Anterior cingulate cortex (tissue), 58 donors: ENCODE measurements at regions not wholly inside any gene's neighbourhood (a gene's known extent, or its start where the extent isn't known, plus 50 kb on each side); places are given as distances from the start of the nearest gene placed in this dataset.
A peak's percentile ranks its signal among the peaks of the same experiment; 100 is the strongest.
"Not testable (repeated sequence)": the region's sequence is repeated elsewhere in the genome, so short reads cannot be mapped to it uniquely, and the experiment has no call there.

Experiments used
- DNase-seq, 58 donors: peaks; one replicate each; lab custom pipeline; 2025; lab: John Stamatoyannopoulos, UW

DNA sequence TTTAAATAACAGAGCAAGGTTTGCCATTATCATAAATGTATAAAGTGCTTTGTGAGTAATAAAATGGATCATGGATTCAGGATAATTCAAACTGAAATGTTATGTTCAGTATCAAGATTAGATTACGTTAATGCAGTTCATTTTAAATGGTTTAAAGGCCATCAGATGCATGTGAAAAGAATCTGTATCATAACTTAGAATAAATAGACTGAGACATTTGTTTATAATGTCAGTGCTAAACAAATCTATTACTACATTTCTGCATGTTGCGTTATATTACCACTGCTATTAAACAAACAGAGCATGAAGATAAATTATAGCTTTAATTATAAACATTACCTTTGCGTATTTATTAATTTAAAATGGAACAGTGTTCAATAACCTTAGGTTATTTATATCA, 160.2 kb downstream of the TOX3 start:
- DNase-seq, result no peak

DNA sequence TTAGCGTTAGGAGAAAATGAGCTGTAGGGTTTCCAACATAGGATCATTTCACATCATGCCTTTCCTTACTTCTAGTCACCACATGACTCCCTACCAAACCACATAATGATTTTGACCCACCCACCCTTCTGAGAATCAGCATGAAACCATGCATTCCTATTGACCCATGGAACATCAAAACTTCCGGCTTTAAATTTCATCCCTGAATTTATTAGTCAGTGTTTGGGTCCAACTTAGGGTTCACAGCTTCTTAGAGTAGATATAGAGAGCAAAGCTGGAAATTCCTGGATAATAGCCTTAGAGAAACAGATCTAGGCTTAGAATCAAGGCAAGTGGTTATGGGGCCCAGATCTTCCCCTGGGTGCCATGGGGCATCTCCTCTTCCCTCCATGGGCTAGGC, 162.6 kb downstream of the TOX3 start:
- no peak for DNase-seq

DNA sequence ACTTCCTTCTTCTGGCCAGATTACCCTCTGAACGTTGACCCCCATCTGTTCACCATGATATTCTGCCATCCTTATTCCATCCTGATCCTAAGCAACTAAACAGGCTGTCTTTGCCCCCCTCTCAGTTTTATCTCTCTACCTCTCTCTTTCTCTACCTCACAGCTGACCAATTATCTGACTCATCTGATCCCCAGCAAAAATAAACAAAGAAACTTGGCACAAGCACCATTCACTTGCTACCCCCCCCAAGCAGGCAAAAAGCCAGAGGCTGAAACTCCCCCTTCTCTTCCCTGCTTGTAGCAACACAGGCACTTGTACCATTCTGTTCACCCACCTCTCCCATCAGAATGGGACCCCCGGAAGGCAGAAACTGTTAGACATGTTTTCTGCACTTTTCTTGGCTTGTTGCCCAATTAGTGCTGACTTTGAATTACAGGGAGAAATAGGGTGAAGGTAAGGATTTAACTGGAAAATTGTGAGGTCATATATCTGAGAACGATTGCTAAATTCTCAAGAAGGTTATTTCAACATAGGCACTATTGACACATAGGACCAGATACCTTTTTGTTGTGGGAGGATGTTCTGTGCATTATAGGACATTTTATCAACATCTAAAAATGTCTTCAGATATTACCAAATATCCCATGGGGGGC, 163.2 kb downstream of the TOX3 start:
- DNase-seq, result no peak

DNA sequence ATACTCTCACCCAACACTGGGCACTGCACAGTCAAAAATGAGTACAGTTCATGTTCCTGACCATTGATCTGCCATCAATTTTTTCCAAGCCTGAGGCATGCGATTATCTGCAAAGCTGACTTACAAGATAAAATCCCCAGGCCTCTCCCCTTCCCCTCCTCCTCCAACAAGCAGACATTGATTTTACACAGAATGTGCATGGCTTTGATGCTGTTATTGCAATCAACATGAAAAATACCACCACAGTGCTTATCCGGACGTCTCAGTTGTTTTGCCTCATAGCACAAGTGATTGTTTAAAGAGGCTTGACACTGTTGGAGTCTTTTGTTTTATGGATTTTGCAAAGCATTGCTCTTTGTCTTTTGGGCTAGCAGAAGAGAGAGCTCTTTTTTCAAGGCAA, 163.8 kb downstream of the TOX3 start:
- no peak for DNase-seq

DNA sequence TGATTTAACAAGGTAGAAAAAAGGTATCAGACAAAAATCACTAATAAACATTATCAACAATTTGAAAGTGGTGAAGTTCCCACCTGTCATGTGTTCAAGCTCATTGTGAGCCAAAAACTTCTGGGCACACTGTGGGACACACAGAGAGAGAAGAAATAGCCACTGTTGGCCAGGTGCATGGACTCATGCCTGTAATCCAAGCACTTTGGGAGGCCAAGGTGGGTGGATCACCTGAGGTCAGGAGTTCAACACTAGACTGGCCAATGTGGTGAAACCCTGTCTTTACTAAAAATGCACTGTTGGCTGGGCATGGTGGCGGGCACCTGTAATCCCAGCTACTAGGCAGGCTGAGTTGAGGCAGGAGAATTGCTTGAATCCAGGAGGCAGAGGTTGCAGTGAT, 167.4 kb downstream of the TOX3 start:
- DNase-seq, result no peak

DNA sequence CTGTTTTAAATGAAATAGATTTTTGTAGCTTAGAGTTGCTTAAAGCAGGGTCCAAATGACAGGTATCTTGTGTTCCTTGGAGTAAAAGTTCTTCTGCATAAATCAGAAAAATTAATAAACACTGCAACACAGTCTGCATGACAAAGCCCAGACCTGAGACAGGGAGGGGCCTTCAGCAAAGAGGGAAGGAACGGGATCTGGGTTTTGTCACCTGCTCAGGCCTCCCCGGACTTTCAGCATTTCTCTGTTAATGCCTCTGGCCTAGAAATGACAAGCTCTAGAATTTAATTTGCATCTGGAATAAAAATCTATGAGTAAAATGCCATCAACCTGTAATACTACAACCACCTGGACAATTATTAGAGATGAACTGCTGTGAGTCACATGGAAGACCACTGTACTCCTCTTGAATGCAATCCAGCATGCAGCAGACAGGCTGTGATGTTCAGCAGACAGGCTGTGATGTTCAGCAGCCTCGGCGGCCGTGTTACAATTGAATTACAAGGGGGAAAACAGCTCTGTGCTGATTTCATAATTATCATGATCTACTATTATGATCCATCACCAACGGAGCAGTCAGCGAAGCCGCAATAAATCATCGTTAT, 170.2 kb downstream of the TOX3 start:
- no peak for DNase-seq

DNA sequence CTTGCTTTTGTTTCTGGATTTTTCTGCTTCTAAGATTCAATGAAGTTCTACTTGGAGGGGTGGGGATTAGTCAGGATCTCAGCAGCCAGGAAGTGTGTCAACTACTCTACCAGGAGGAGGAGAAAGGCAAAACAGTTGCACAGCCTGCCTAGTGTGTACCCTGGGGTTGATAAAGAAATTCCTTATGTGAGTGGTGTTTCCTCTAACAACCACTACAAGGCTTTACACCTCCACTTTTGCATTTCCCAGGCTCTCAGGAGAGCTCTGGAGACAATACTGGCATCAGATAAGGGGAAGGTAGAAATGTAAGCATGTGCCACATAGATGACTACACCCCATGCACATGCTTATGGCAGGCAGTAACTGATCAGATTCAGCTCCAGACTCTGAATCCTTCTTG, 174.6 kb downstream of the TOX3 start:
- DNase-seq, result no peak

DNA sequence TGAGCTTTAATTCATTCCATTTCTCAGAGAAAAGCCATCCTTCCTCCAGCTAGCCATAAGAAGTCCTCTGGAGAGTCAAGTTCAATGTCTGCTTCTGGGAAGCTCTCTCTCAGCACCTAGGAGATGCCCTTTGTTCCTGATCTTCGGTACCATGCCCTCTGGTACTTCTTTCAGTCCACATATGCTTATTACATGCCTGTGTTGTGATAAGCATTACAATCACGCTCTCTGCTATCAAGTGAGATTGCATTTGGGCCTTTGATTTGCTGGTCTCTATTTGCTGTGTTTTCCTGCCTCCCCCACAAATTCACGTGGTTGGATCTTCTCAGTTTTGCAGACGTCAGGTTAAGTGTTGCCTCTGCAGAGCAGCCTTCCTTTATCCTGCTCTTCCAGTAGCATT, 178.1 kb downstream of the TOX3 start:
- no peak for DNase-seq

DNA sequence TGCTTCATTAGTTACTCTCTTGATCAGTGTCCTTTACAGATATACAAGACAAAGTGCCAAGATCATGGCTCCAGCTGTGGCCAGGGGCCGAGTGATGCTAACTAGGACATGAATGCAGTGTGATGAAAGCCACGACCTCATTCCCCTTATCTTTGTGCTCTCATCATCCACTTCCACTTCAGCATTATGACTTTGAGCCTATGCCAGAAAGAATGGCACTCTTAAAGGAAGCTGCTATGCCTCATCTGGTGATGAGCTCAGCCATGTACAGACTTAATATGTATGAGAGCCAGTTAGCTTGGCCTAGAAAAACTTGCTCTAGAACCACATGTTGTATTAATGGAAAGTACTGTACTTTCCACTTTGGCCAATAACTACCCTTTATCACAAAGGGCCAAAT, 179.1 kb downstream of the TOX3 start:
- DNase-seq, result no peak

DNA sequence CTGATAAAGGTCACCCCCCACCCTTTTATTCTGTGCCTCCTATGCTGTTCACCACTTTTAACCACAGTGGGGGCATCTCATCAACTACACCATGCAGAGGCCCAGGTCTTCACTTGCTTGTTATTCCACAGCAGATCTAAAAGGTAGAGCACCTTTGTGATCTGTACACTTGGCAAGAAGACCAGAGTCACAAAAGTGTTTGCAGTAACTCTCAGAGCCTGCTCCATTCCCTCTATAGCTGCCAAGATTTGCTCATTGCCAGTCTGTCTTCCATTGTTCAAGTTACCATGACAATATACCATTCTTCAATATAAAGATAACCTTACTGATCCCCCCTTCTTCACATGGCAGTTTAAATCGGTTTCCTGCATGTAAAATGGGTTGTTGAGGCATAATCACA, 180.0 kb downstream of the TOX3 start:
- no peak for DNase-seq

DNA sequence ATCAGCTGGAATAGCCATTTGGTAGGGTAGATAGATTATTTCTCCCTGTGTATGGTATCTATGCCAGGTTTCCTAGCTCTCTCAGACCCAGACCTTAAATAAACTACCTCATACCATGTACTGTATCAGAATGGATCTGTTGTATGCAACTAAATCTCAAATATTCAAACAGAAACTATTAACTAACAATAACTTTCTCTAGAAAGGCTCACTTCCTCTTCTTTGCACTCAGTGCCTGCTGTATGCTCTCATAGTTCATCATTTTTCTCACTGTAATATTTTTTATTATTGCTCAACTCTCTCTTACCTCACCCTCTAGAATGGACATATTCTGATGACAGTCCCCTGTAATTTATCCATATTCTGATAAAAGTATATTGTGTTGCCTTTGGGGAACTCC, 182.4 kb downstream of the TOX3 start:
- no peak for DNase-seq

DNA sequence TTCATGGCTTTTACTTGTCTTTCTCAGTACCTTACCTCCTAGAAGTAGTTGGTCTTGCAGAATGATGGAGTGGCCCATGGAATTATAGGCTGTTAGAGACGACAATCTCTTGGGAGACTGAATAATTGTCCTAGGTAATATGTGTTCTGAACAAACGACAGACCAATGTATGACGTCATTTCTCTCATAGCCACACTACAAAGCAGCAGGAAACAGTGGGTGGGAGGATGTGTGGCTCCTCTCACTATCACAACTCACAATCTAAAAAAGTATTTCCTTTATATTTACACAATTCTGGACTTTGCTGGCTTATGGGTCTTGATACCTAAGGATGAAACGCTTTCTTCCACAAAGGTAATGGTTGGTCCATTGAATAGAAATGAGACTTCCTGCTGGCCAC, 183.9 kb downstream of the TOX3 start:
- DNase-seq, result no peak

DNA sequence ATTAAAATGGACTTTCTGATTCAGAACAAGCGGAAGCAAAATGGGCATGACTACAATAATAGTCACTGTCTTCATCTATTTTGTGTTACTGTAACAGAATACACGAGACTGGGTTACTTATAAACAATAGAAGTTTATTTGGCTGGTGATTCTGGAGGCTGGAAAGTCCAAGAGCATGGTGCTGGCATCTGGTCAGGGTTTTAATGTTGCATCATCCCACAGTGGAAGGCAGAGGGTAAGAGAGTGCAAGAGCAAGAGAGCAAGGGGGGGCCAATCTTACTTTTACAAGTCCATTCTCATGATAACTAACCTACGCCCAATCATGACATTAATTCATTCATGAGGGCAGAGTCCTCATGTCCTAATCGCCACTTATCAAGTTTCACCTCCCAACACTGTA, 189.2 kb downstream of the TOX3 start:
- no peak for DNase-seq

DNA sequence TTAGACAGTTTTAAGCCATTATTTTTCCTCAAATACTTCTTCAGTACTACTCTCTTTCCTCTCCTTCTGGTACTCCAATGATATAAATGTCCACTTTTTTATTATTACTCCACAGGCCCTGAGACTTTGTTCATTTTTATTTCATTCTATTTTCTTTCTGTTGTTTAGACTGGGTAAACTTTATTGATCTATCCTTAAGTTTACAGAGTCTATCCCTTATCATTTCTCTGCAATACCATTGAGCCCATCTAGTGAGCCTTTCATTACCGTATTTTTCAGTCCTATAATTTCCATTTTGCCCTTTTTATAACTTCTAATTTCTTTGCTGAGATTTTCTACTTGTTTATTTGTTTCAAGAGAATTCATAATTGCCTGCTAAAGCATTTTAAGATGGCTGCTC, 193.7 kb downstream of the TOX3 start:
- DNase-seq, result no peak

DNA sequence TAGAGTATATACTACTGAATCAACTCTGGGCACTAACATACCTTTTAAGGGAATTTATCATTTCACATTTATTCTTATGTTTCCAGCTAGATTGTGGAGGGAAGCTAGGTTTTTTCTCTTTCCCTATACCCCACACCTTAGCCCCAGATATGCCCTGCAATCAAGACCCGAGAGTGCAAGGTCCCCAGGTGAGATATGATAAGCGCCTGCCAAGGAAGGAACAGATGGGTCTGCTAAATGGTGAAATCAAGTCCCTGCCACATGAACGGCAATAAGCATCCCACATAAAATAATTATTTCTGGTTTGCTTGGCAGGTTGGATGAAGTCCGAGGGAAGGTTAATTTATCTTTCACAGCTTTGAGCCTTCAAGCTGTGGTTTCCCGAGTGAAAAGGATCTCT, 195.5 kb downstream of the TOX3 start:
- no peak for DNase-seq

DNA sequence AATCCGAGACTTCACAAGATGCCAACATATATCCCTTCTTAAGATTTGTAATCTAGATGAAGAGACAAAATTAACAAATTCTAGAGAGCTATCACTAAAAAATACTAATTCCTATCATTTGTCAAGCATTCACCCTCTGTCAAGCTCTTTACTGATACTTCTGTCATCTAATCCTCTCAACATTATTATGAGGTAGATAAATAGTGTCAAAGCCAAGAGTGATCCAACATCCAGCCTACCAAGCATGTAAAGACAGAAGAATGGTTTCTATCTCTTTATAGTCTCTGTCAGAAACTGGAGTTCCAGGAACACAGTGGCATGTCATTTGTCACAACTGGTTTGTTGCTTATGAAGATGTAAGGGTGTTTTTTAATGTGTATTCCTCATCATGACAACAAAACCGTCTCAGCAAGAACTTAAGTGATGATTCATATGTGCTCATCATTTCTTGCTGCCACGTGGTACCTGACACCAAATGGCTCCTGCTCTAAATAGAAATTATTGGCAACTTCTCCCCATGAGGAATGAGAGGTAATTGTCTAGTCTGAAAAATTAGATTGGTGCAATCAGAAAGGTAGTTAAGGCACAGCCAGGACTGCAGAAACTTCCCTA, 196.8 kb downstream of the TOX3 start:
- DNase-seq, result peak in 1 of 58 donors; percentile 3

DNA sequence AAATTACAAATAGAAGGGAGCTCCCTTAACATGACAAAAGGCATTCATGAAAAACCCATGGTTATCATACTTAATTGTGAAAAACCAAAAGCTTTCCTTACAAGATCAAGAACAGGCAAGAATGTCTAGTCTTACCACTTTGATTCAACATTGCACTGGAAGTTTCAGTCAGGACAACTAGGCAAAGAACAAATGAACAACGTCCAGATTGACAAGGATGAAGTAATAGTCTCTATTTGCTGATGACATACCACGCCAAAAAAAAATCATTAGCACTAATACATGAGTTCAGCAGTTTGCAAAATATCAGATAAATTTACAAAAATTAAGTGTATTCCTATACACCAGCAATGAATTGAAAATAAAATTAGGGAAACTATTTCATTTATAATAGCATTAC, 200.2 kb downstream of the TOX3 start:
- DNase-seq, result no peak

DNA sequence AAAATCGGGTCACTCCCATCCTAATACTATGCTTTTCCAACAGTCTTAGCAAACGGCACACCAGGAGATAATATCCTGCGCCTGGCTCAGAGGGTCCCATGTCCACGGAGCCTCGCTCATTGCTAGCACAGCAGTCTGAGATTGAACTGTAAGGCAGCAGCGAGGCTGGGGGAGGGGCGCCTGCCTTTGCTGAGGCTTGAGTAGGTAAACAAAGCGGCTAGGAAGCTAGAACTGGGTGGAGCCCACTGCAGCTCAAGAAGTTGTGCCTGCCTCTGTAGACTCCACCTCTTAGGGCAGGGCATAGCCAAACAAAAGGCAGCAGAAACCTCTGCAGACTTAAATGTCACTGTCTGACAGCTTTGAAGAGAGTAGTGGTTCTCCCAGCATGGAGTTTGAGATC, 213.3 kb downstream of the TOX3 start:
- DNase-seq, result not testable (repeated sequence)

DNA sequence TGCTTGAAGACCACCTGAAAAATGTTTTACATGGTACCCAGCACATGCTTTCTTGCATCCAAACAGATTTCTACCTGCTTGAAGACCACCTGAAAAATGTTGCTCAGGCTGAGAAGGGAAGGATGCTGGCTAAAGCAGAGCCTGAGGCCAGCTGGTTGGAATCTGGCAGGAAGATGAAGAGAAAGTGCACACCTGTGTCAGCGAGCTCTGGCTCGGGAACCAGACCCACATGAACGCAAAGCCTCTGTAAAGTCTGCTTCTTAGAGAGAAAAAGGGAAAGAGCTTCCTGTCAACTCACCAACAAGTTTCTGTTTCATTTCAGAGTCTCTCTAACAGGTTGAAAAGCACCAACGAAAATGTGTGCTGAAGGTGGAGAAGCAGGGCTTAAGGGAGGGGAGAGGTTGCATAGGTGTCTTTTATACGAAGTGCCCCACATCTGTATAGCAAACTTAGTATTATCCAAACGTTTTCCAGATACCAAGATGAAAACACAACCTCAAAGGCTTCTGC, 226.0 kb downstream of the TOX3 start:
- DNase-seq, result no peak

DNA sequence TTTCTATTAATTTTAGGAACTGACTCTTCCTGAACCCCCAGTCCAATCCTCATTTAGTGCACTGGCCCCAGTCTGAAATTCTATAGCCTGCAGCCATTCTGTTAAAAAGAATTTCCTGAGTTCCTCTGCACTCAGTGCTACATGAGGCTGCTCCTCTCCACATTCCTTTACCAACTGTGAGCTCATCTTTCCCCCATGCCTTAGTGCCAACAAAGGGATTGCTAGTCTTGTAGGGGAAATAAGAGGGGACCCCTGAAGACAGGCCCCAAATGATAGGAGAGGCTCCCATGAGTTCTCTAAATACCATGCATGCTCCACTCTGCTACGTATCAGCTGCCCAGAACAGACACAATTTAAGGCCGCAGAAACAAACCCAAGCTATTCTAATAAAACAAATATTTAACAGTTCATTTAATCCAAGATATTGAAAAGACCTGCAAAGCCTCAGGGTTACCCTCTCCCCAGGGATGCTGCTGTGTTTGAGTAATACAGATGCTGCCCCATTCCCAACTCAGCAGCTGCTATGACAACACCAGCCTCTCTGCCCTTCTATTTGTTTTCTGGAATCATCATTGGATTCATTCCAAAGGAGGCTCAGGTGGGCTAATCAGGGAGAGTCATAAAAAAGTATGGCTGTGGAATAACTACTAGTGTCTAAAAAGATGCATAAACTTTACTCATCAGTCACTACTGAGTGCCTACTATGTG, 228.5 kb downstream of the TOX3 start:
- DNase-seq, result no peak

DNA sequence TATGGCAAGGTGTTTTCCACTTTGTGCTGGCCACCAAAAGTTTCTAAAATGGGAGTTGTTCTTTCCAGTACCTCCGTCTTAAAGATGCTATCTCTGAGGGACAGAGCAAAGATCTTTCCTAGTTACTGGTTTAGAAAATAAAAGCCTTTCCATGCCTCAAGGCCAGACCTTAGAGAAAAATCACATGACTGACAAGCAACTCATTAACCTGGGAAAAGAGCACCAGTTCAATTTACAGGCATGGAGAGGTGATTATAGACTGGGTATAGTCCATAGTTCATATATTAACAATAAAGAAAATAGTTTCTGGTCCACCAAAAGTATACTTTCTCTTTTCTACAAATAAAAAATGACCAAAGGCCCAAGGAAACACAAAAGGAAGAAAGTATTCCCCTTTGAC, 230.7 kb downstream of the TOX3 start:
- DNase-seq, result no peak

DNA sequence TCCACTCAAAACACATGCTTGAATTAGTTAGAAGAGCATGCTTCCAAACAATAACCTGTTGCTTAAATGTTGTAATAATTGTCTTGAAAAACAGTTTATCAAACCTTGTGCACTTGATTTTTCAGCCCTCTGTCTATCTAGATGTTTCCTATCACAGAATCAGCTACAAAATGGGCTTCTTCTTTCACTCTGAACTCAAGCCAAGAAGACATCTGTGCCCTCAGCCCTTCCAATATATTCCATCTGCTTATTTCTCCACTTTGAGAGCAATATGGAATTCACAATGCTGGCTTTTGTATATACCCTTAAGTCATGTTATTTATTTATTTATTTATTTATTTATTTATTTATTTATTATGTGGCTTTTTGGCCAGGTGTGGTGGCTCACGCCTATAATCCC, 234.2 kb downstream of the TOX3 start:
- no peak for DNase-seq
